Prostate gland (tissue), 2 donors: ENCODE measurements at regions not wholly inside any gene's neighbourhood (a gene's known extent, or its start where the extent isn't known, plus 50 kb on each side); places are given as distances from the start of the nearest gene placed in this dataset.
A peak's percentile ranks its signal among the peaks of the same experiment; 100 is the strongest.

Experiments used
- DNase-seq: peaks from one replicate; pipeline ENCODE4 v3.0.0-alpha.2; 2019; ENCODE audit warnings: low spot score
- H3K27ac ChIP-seq, 2 donors: fragments of 200-600 bp; sonication (generic); 2 replicates each; pipeline ENCODE4 v1.5.1; 2017 to 2019
- H3K27me3 ChIP-seq: fragments of 200-600 bp; sonication (generic); replicated peaks from 2 replicates; pipeline ENCODE4 v1.5.1; 2019; ENCODE audit not compliant: insufficient read depth
- H3K36me3 ChIP-seq, 2 donors: fragments of 200-600 bp; sonication (generic); 1 replicate in 1 of 2; 2 replicates in 1 of 2; pipeline versions ENCODE4 v1.5.1 to v1.8.1; 2017 to 2019
- H3K4me1 ChIP-seq: fragments of 200-600 bp; sonication (generic); replicated peaks from 2 replicates; pipeline ENCODE4 v1.5.1; 2019
- H3K4me3 ChIP-seq, 2 donors: fragments of 200-600 bp; sonication (generic); 2 replicates each; pipeline ENCODE4 v1.5.1; 2017 to 2019
- H3K9me3 ChIP-seq: fragments of 200-600 bp; sonication (generic); 2 replicates; pipeline ENCODE4 v1.5.1; 2017
- CTCF ChIP-seq, 4 experiments: fragments of 200-600 bp in 2 of 4; fragments of 450-650 bp in 2 of 4; sonication (generic) in 2 of 4; IDR thresholded peaks; 1 replicate in 3 of 4; 2 replicates in 1 of 4; pipeline ENCODE4 v1.5.1; 2016 to 2019; ENCODE audit warnings: antibody characterized with exemption in 4 of 4, mild to moderate bottlenecking in 2 of 4, moderate library complexity in 2 of 4
- POLR2A ChIP-seq: fragments of 450-650 bp; IDR thresholded peaks from one replicate; pipeline ENCODE4 v1.6.1; 2016; ENCODE audit warnings: antibody characterized with exemption, mild to moderate bottlenecking
- POLR2AphosphoS5 ChIP-seq: sonication (generic); formaldehyde crosslinking; IDR thresholded peaks from one replicate; pipeline ENCODE4 v1.6.1; 2017; ENCODE audit warnings: antibody characterized with exemption
- WGBS: methylation state at CpG from one replicate; pipeline ENCODE4 v1.1.5; 2018; 5-methylcytosine and 5-hydroxymethylcytosine counted together
- intact Hi-C: fragments of 100-400 bp; cut with DNase I; formaldehyde crosslinking; loops from one replicate; pipeline ENCODE4 v1.14.2; 2022

GRCh38 chr1:38121231-38121680, 74.7 kb upstream of the POU3F1 start:
- no peaks in the 10 kb centered on the region for H3K4me1 ChIP-seq
- peaks cover 3% of the 10 kb centered on the region for H3K27me3 ChIP-seq
- H3K27ac ChIP-seq, result no peak overlapping the region
- WGBS, result 85% methylated on average over 12 of the region's 14 CpGs
- intact Hi-C loops, result no loop called here
- H3K36me3 ChIP-seq, result no peaks in the 10 kb centered on the region
- no peak for TF ChIP-seq CTCF (IDR thresholded peaks at IDR 0.05)
- no peak for TF ChIP-seq POLR2AphosphoS5
- TF ChIP-seq POLR2A, result no peak
- no peaks in the 10 kb centered on the region for H3K9me3 ChIP-seq
- H3K4me3 ChIP-seq, result no peak overlapping the region
- DNase-seq, result no peak

DNA sequence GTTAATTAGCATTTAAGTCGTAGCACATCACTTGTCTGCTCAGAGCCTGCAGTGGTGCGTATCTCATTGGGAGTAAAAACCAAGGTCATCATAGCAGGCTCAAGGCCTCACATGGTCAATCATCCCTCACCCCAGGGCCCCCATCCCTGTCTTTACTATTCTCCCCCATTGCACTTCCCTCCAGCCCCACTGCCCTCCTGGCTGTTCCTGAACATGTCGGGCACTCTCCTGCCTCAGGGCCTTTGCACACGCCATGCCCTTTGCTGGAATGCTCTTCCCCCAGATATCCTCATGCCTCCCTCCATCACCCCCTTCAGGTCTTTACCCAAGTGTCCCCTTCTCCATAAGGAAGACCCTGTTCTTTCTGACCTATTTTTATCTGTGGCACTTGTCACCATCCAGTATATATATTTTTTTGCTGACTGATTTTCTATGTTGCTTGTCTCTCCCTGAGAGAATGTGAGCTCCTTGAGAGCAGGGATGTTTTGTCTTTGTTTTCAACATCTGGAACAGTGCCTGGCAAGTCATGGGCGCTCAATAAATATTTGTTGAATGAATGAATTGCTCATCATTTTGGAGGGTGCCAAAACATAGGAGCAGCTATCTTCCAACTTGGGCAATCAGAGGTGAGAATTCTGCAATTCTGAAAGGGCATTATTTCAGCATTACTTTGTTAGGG, 74.1 kb upstream of the POU3F1 start:
- Histone ChIP-seq H3K27ac (no peak overlapping the region), H3K27me3 (no peaks in the 10 kb centered on the region), H3K9me3 (no peaks in the 10 kb centered on the region), H3K4me1 (no peaks in the 10 kb centered on the region), H3K36me3 (no peaks in the 10 kb centered on the region), H3K4me3 (no peak overlapping the region)
- intact Hi-C loops, result no loop called here
- WGBS, result 93% methylated on average over 5 of the region's 5 CpGs
- TF ChIP-seq POLR2AphosphoS5 (no peak), POLR2A (no peak), CTCF (IDR thresholded peaks at IDR 0.05) (no peak)
- no peak for DNase-seq

DNA sequence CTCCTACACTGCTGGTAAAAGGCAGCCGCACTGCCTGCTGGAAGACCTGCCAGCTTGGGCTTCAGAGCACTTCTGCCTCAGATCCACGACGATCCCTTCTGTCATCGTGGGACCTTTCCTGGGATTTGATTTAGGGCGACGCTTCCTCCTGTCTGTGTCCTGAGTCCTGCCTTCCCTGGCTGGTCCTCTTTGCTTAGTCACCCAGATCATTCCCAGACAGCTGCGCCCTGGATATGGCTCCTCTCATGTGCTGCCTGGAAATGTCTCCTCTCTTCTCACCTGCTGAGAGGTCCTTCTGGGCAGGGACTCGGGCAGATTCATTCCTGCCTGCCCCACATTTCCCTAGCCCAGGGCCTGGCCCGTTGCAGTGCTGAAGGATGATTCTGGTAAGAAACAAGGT, 72.4 kb upstream of the POU3F1 start:
- Histone ChIP-seq H3K4me3 (no peak overlapping the region), H3K27ac (no peak overlapping the region), H3K9me3 (no peaks in the 10 kb centered on the region), H3K36me3 (no peaks in the 10 kb centered on the region), H3K4me1 (no peaks in the 10 kb centered on the region), H3K27me3 (no peaks in the 10 kb centered on the region)
- no peak for TF ChIP-seq POLR2A
- TF ChIP-seq CTCF (IDR thresholded peaks at IDR 0.05), result no peak
- TF ChIP-seq POLR2AphosphoS5, result no peak
- 81% methylated on average over 9 of the region's 9 CpGs for WGBS
- DNase-seq, result no peak
- intact Hi-C loops, result no loop called here

DNA sequence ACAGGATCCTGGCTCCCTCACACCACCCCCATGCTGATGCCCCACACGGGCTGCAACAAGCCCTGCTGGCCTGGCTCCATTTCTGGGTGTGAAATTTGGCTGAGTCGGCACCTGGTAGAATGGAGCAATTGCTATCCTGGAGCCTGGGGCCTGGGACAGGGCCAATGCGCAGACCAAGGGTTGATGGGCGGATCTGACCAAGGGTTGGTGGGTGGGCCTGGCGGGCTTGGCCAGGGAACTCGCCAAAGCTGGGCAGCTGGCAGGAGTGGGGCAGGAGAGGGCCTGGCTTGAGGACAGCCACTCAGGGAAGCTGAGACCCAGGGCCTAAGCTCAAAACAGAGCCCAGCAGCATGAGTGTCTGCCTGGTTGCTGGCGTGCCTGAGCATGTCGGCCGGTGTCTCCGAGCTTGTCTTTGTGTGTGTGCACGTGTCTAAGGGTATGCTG, 70.9 kb upstream of the POU3F1 start:
- TF ChIP-seq POLR2AphosphoS5, result peak; percentile 66
- no peak for TF ChIP-seq POLR2A
- TF ChIP-seq CTCF (IDR thresholded peaks at IDR 0.05), result no peak
- Histone ChIP-seq H3K4me1 (no peaks in the 10 kb centered on the region), H3K36me3 (no peaks in the 10 kb centered on the region), H3K27me3 (no peaks in the 10 kb centered on the region), H3K9me3 (no peaks in the 10 kb centered on the region), H3K4me3 (no peak overlapping the region), H3K27ac (no peak overlapping the region)
- intact Hi-C loops, result no loop called here
- DNase-seq, result peak; percentile 79
- WGBS, result 44% methylated on average over 9 of the region's 11 CpGs

DNA sequence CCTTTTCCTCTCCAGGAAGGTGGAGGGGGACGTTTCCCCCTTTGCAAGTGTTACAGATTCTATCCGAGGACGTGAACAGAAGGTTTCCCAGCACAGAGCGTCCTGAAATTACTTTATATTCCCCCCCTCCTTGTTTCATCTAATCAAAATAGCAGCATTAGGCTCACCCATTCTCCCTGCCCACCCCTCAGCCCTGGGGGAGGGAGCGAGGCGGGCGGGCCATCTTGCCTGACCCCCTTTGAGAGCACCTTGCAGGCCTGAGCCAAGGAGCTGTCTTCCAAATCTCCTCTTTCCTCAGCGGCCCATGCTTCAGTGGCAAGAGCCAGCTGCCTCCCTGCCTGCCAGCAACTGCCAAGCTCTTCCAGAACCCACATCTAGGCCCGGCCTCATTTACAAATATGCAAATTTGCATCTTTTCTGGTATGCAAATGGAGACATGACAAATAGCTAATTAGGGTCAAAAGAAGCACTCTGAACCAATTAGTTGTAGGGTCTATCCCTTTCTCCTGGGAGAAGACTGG, 69.1 kb upstream of the POU3F1 start:
- no peak for TF ChIP-seq POLR2AphosphoS5
- no peak for TF ChIP-seq CTCF (IDR thresholded peaks at IDR 0.05)
- no peak for TF ChIP-seq POLR2A
- Histone ChIP-seq H3K27ac (no peak overlapping the region), H3K4me3 (no peak overlapping the region), H3K4me1 (no peaks in the 10 kb centered on the region), H3K9me3 (no peaks in the 10 kb centered on the region), H3K27me3 (no peaks in the 10 kb centered on the region), H3K36me3 (no peaks in the 10 kb centered on the region)
- no peak for DNase-seq
- 77% methylated on average over 9 of the region's 9 CpGs for WGBS
- intact Hi-C loops, result no loop called here
